ENCODE measurements at regions not wholly inside any gene's neighbourhood (a gene's known extent, or its start where the extent isn't known, plus 50 kb on each side); places are given as distances from the start of the nearest gene placed in this dataset.

DNA sequence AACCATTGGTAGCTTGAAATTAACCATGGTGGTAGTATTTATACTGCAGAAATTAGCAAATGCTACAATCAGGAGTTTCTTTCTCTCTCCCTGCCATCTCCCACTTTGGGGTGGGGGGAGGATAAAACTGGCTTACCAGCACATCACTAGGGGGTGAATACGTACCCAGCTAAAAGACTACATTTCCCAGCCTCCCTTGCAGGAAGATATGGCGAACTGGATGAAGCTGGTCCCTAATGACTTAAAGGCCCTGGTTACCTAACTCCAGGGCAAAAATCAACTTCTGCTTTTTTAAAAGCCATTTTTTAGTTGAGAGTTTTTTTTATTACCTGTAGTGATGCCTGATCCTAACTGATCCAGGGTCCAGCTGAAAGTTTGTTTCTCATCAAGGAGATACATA is 70.3 kb upstream of the RAB12 start:
- no peak for DNase-seq

DNA sequence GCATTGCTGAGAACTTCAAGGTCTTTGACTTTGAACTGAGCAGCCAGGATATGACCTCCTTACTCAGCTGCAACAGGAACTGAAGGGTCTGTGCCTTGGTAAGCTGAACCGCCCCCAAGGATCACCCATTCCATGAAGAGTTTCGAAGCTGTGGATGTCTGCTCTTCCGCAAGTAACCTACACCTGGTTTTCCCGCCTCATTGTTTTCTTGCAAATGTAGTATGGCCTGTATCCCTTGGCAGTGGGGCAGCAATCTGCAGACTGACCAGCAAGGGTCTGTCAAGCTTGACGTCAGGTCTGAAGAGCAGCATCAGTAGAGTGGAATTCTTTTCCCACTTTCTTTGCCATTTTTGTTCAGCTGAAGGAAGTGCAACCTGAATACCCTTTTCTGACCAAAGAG is 62.6 kb upstream of the RAB12 start:
- DNase-seq: no peak

DNA sequence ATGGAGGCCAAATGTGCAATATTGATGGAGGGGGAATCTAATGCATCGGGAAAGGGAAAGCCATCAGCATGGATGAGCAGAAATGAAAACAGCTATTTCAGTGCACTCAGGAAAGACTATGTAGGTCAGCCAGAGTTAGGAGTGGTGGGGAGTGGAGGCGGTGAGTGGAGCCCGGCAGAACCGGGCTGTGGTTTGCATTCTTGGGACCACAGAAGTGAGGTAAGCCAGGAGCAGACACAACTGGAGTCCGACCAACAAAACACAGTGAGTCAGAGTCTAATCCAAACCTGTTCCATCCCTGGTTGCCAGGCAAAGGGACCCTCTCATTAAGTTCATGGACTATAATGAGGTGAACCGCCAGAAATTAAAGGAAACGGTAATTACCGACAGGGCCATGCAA is 61.1 kb upstream of the RAB12 start:
- no peak for DNase-seq

- no peak for DNase-seq
Measured at GRCh38 chr18:8549254-8549757, 59.9 kb upstream of the RAB12 start.

DNA sequence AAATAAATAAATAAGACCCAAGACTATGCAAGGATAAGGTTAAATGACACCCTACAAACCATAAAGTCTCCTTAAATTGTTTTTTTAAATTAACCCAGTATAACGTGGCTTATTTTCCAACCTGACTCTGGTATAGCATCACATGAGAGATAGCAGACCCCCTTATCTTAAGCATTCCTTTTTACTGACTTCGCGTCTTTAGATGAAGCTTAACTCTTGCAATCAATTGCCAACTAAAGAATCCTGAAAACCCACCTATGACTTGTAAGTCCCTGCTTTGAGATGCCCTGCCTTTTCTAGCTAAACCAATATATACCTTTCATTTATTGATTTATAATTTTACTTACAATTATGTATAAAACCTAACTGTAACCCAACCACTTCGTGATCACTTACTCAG is 57.1 kb upstream of the RAB12 start:
- DNase-seq: no peak

- DNase-seq: no peak
Measured at GRCh38 chr18:8554354-8554753, 54.9 kb upstream of the RAB12 start.

GRCh38 chr18:8556424-8556823 is 52.8 kb upstream of the RAB12 start:
- DNase-seq: no peak

All from activated naive CD4-positive, alpha-beta T cell treated with anti-CD3 and anti-CD28 coated beads, Interleukin-2, amount 50 U/mL, for 16 hours (primary cell).